Ascending aorta (tissue), 2 donors: ENCODE measurements at regions not wholly inside any gene's neighbourhood (a gene's known extent, or its start where the extent isn't known, plus 50 kb on each side); places are given as distances from the start of the nearest gene placed in this dataset.
A peak's percentile ranks its signal among the peaks of the same experiment; 100 is the strongest.

Experiments used
- DNase-seq, 2 donors: peaks; one replicate each; pipeline ENCODE4 v3.0.0-alpha.2; 2019; ENCODE audit warnings: low spot score in 2 of 2
- H3K27ac ChIP-seq, 2 donors: fragments of 200-600 bp; sonication (generic); one replicate each; pipeline ENCODE4 v1.5.1; 2016 to 2017; ENCODE audit warnings: mild to moderate bottlenecking in 1 of 2
- H3K27me3 ChIP-seq: fragments of 200-600 bp; sonication (generic); one replicate; pipeline ENCODE4 v1.5.1; 2017
- H3K36me3 ChIP-seq, 2 donors: fragments of 200-600 bp; sonication (generic); one replicate each; pipeline ENCODE4 v1.5.1; 2016
- H3K4me1 ChIP-seq, 2 donors: fragments of 200-600 bp; sonication (generic); one replicate each; pipeline ENCODE4 v1.5.1; 2016 to 2017; ENCODE audit warnings: mild to moderate bottlenecking in 1 of 2
- H3K4me3 ChIP-seq, 2 donors: fragments of 200-600 bp; sonication (generic); one replicate each; pipeline ENCODE4 v1.5.1; 2016 to 2017; ENCODE audit warnings: mild to moderate bottlenecking in 1 of 2
- H3K9me3 ChIP-seq, 2 donors: fragments of 200-600 bp; sonication (generic); one replicate each; pipeline ENCODE4 v1.5.1; 2016
- CTCF ChIP-seq, 3 experiments: fragments of 200-600 bp in 2 of 3; fragments of 450-650 bp in 1 of 3; sonication (generic) in 2 of 3; IDR thresholded peaks; one replicate each; pipeline ENCODE4 v1.5.1; 2016 to 2019; ENCODE audit warnings: antibody characterized with exemption in 3 of 3, mild to moderate bottlenecking in 1 of 3, moderate library complexity in 1 of 3
- intact Hi-C: fragments of 100-400 bp; cut with DNase I; formaldehyde crosslinking; loops from one replicate; pipeline ENCODE4 v1.15.1; 2023

DNA sequence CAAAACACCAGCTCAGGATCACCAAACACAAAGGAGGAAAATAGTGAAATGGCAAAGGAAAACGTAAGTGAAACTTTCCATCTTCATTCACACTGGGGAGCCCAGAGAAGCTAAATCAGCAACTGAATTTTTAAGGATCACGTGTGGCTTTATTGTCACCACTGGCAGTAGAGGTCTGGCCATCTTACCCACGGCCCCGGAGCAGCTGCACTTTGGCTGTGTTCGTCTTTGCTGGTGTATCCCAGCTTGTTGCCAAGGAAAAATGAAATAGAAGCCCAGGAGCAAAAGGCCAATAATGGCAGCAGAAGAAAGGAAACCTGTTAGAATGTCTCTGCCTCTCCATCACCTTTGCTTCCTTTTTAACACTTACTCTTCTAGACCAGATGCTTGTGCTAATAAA lies 274.7 kb downstream of the FOXO1 start:
- H3K36me3 ChIP-seq = no peaks in the 10 kb centered on the region
- intact Hi-C loops = no loop called here
- no peaks in the 10 kb centered on the region for H3K9me3 ChIP-seq
- DNase-seq = no peak
- no peaks in the 10 kb centered on the region for H3K4me1 ChIP-seq
- H3K27ac ChIP-seq = no peak overlapping the region
- no peak overlapping the region for H3K4me3 ChIP-seq
- H3K27me3 ChIP-seq = no peaks in the 10 kb centered on the region
- no peak for TF ChIP-seq CTCF (IDR thresholded peaks at IDR 0.05)

DNA sequence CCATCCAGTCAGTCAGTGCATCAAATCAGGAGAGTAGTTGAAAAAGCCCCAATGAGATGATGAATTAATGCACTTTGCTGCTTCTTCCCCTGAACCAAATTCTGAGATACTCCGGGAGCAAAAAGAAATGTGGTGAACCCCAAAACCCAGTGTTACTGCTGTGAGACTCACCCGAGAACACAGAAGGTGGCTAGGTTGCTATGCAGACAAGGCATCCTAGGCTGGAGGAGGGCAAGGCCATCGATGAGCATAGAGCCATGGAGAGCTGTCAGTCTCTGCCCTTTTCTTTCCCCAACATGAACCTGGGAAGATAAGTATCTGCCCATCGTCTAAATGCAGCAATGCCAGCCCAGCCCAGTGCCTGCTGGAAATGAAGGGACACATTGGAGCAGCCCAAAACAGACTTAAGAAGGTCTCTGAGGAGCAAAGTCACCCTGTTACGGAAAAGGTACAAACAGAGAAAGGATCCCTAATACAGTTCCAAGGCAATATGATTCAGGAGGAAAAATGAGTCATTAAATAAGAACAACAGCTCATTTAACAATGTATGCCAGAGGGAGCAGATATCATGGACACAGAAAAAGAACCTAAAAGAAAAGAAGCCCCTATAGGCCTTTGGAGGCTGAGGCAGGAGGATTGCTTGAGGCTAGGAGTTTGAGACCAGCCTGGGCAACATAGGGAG lies 272.0 kb downstream of the FOXO1 start:
- DNase-seq = no peak
- Histone ChIP-seq H3K27me3 (no peaks in the 10 kb centered on the region), H3K9me3 (no peaks in the 10 kb centered on the region), H3K36me3 (no peaks in the 10 kb centered on the region), H3K27ac (no peak overlapping the region), H3K4me1 (no peaks in the 10 kb centered on the region), H3K4me3 (no peak overlapping the region)
- TF ChIP-seq CTCF (IDR thresholded peaks at IDR 0.05) = no peak
- intact Hi-C loops = no loop called here

DNA sequence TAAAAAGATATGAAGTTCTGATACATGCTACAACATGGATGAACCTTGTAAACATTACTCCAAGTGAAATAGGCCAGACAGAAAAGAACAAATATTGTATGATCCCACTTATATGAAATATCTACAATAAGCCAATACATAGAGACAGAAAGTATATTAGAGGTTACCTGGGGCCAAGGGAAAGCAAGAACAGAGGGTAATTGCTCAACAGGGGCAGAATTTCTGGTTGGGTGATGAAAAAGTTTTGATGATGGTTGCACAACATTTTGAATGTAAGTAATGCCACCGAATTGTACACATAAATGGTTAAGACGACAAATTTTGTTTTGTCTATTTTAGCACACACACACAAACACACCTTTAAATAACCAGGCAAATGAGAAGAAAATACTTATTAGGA lies 268.4 kb downstream of the FOXO1 start:
- Histone ChIP-seq H3K4me1 (peaks cover 4 to 12% of the 10 kb centered on the region in 2 donors), H3K27me3 (no peaks in the 10 kb centered on the region), H3K27ac (no peak overlapping the region), H3K4me3 (no peak overlapping the region), H3K9me3 (no peaks in the 10 kb centered on the region), H3K36me3 (no peaks in the 10 kb centered on the region)
- intact Hi-C loops = no loop called here
- TF ChIP-seq CTCF (IDR thresholded peaks at IDR 0.05) = no peak
- DNase-seq = no peak

DNA sequence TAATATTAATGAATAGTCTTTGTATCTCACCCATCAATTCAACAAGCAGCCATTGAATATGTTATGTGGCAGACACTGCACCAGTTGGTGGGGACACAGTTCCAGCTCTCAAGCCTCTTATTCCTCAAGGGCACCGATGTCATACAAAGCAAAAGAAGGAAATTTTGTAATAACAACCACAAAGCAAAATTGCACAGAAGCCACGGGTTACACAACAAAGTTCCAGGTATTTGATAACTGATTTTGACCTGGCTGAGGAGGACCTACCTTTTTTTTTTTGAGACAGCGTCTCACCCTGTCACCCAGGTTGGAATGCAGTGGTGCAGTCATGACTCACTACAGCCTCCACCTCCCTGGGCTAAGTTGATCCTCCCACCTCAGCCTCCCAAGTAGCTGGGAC lies 266.7 kb downstream of the FOXO1 start:
- intact Hi-C loops = loop anchor here (5.0 kb wide), 2 partner anchors 43 to 162 kb away; no protein-coding TSS in a partner anchor
- no peak for DNase-seq
- Histone ChIP-seq H3K27ac (no peak overlapping the region), H3K9me3 (no peaks in the 10 kb centered on the region), H3K4me3 (no peak overlapping the region), H3K4me1 (peaks cover 4 to 16% of the 10 kb centered on the region in 2 donors), H3K36me3 (no peaks in the 10 kb centered on the region), H3K27me3 (no peaks in the 10 kb centered on the region)
- no peak for TF ChIP-seq CTCF (IDR thresholded peaks at IDR 0.05)

- no peaks in the 10 kb centered on the region for H3K36me3 ChIP-seq
- peak overlapping the region; percentile 28 to 42 for H3K4me3 ChIP-seq
- intact Hi-C loops = loop anchor here (2.0 to 5.0 kb wide), 3 partner anchors 40 to 263 kb away; no protein-coding TSS in a partner anchor
- no peaks in the 10 kb centered on the region for H3K27me3 ChIP-seq
- peaks cover 4 to 16% of the 10 kb centered on the region in 2 donors for H3K4me1 ChIP-seq
- no peaks in the 10 kb centered on the region for H3K9me3 ChIP-seq
- peak; percentile 81 to 97 for DNase-seq
- TF ChIP-seq CTCF (IDR thresholded peaks at IDR 0.05) = no peak
- H3K27ac ChIP-seq = peak overlapping the region; percentile 62 to 68
Observed at GRCh38 chr13:40401911-40402776, 264.3 kb downstream of the FOXO1 start.
